ENCODE measurements at regions not wholly inside any gene's neighbourhood (a gene's known extent, or its start where the extent isn't known, plus 50 kb on each side); places are given as distances from the start of the nearest gene placed in this dataset.

GRCh38 chr2:172276961-172277360, 150.4 kb upstream of the ITGA6 start:
- Histone ChIP-seq H3K18ac (ENCODE audit: low read length) (no peak overlapping the region), H2BK12ac (ENCODE audit: low read length) (no peak overlapping the region), H3K23ac (ENCODE audit: low read depth, low read length, poor library complexity) (no peak overlapping the region), H3K4me1 (ENCODE audit: control insufficient read depth in 2 of 2, insufficient read depth in 1 of 2, low read depth in 1 of 2, low read length in 2 of 2) (peaks cover 3 to 9% of the 10 kb centered on the region in 2 donors), H2BK5ac (ENCODE audit: low read length) (no peak overlapping the region), H4K91ac (ENCODE audit: low read depth, low read length, poor library complexity) (no peak overlapping the region), H2AK5ac (ENCODE audit: low read depth, low read length) (no peak overlapping the region), H3K4me2 (ENCODE audit: insufficient read depth, low read length, poor library complexity, severe bottlenecking) (no peak overlapping the region), H2BK15ac (ENCODE audit: low read length) (no peak overlapping the region), H3K36me3 (replicated peaks in 1 of 2; ENCODE audit: control insufficient read depth in 2 of 2, insufficient read depth in 2 of 2, low read length in 2 of 2) (no peaks in the 10 kb centered on the region), H3K27me3 (ENCODE audit: control insufficient read depth in 3 of 3, insufficient read depth in 3 of 3, low read depth in 1 of 3, low read length in 3 of 3) (no peaks in the 10 kb centered on the region), H4K8ac (ENCODE audit: low read depth, low read length) (no peak overlapping the region), H3K4ac (ENCODE audit: low read length) (no peak overlapping the region), H2AFZ (ENCODE audit: low read length) (no peak overlapping the region), H3K4me3 (ENCODE audit: low read length in 2 of 2) (no peak overlapping the region), H3K14ac (ENCODE audit: low read length) (no peak overlapping the region), H3K27ac (replicated peaks; ENCODE audit: low read length) (no peak overlapping the region), H3K79me1 (ENCODE audit: low read depth, low read length) (no peaks in the 10 kb centered on the region), H3K9ac (ENCODE audit: low read depth, low read length, poor library complexity) (no peak overlapping the region), H3K9me3 (replicated peaks in 1 of 2; ENCODE audit: control insufficient read depth in 2 of 2, insufficient read depth in 1 of 2, low read depth in 1 of 2, low read length in 2 of 2) (peaks cover 2 to 14% of the 10 kb centered on the region in 2 donors), H2BK120ac (ENCODE audit: low read depth, low read length) (no peak overlapping the region)
- no peak for DNase-seq (ENCODE audit: low spot score)

- no peak overlapping the region for H3K9ac ChIP-seq (ENCODE audit: low read depth, low read length, poor library complexity)
- no peak overlapping the region for H3K27ac ChIP-seq (replicated peaks; ENCODE audit: low read length)
- WGBS, 2 donors (ENCODE audit: extremely low coverage in 2 of 2, insufficient read length in 2 of 2, insufficient replicate concordance in 1 of 2), result no CpG with 5 or more reads among the region's 6 CpGs
- H3K9me3 ChIP-seq (replicated peaks in 1 of 2; ENCODE audit: control insufficient read depth in 2 of 2, insufficient read depth in 1 of 2, low read depth in 1 of 2, low read length in 2 of 2), result peaks cover 2 to 11% of the 10 kb centered on the region in 2 donors
- H2AK5ac ChIP-seq (ENCODE audit: low read depth, low read length), result no peak overlapping the region
- no peak overlapping the region for H2AFZ ChIP-seq (ENCODE audit: low read length)
- no peak overlapping the region for H3K23ac ChIP-seq (ENCODE audit: low read depth, low read length, poor library complexity)
- no peak for DNase-seq (ENCODE audit: low spot score)
- H2BK5ac ChIP-seq (ENCODE audit: low read length), result no peak overlapping the region
- H3K4me3 ChIP-seq (ENCODE audit: low read length in 2 of 2), result no peak overlapping the region
- H2BK120ac ChIP-seq (ENCODE audit: low read depth, low read length), result no peak overlapping the region
- no peaks in the 10 kb centered on the region for H3K36me3 ChIP-seq (replicated peaks in 1 of 2; ENCODE audit: control insufficient read depth in 2 of 2, insufficient read depth in 2 of 2, low read length in 2 of 2)
- H2BK12ac ChIP-seq (ENCODE audit: low read length), result no peak overlapping the region
- H3K4ac ChIP-seq (ENCODE audit: low read length), result no peak overlapping the region
- H3K18ac ChIP-seq (ENCODE audit: low read length), result no peak overlapping the region
- peaks cover 3 to 12% of the 10 kb centered on the region in 2 donors for H3K4me1 ChIP-seq (ENCODE audit: control insufficient read depth in 2 of 2, insufficient read depth in 1 of 2, low read depth in 1 of 2, low read length in 2 of 2)
- H2BK15ac ChIP-seq (ENCODE audit: low read length), result no peak overlapping the region
- H3K14ac ChIP-seq (ENCODE audit: low read length), result no peak overlapping the region
- H4K8ac ChIP-seq (ENCODE audit: low read depth, low read length), result no peak overlapping the region
- H3K27me3 ChIP-seq (ENCODE audit: control insufficient read depth in 3 of 3, insufficient read depth in 3 of 3, low read depth in 1 of 3, low read length in 3 of 3), result no peaks in the 10 kb centered on the region
- H3K79me1 ChIP-seq (ENCODE audit: low read depth, low read length), result no peaks in the 10 kb centered on the region
- no peak overlapping the region for H3K4me2 ChIP-seq (ENCODE audit: insufficient read depth, low read length, poor library complexity, severe bottlenecking)
- no peak overlapping the region for H4K91ac ChIP-seq (ENCODE audit: low read depth, low read length, poor library complexity)
Observed at GRCh38 chr2:172278667-172279066, 148.7 kb upstream of the ITGA6 start.

GRCh38 chr2:172279214-172279613, 148.2 kb upstream of the ITGA6 start:
- Histone ChIP-seq H3K79me1 (ENCODE audit: low read depth, low read length) (no peaks in the 10 kb centered on the region), H3K4me1 (ENCODE audit: control insufficient read depth in 2 of 2, insufficient read depth in 1 of 2, low read depth in 1 of 2, low read length in 2 of 2) (peaks cover 7 to 11% of the 10 kb centered on the region in 2 donors)

GRCh38 chr2:172279813-172280212, 147.6 kb upstream of the ITGA6 start:
- no peaks in the 10 kb centered on the region for H3K79me1 ChIP-seq (ENCODE audit: low read depth, low read length)
- H2BK15ac ChIP-seq (ENCODE audit: low read length), result no peak overlapping the region
- no peaks in the 10 kb centered on the region for H3K36me3 ChIP-seq (replicated peaks in 1 of 2; ENCODE audit: control insufficient read depth in 2 of 2, insufficient read depth in 2 of 2, low read length in 2 of 2)
- no peak overlapping the region for H3K9ac ChIP-seq (ENCODE audit: low read depth, low read length, poor library complexity)
- H2BK120ac ChIP-seq (ENCODE audit: low read depth, low read length), result no peak overlapping the region
- no peak overlapping the region for H2BK12ac ChIP-seq (ENCODE audit: low read length)
- no peak overlapping the region for H3K4me2 ChIP-seq (ENCODE audit: insufficient read depth, low read length, poor library complexity, severe bottlenecking)
- H2BK5ac ChIP-seq (ENCODE audit: low read length), result no peak overlapping the region
- H2AK5ac ChIP-seq (ENCODE audit: low read depth, low read length), result no peak overlapping the region
- no peak overlapping the region for H3K23ac ChIP-seq (ENCODE audit: low read depth, low read length, poor library complexity)
- H3K4me3 ChIP-seq (ENCODE audit: low read length in 2 of 2), result no peak overlapping the region
- H4K91ac ChIP-seq (ENCODE audit: low read depth, low read length, poor library complexity), result no peak overlapping the region
- no peak overlapping the region for H4K8ac ChIP-seq (ENCODE audit: low read depth, low read length)
- no peaks in the 10 kb centered on the region for H3K27me3 ChIP-seq (ENCODE audit: control insufficient read depth in 3 of 3, insufficient read depth in 3 of 3, low read depth in 1 of 3, low read length in 3 of 3)
- H3K4ac ChIP-seq (ENCODE audit: low read length), result no peak overlapping the region
- DNase-seq (ENCODE audit: low spot score), result no peak
- H3K4me1 ChIP-seq (ENCODE audit: control insufficient read depth in 2 of 2, insufficient read depth in 1 of 2, low read depth in 1 of 2, low read length in 2 of 2), result peaks cover 13 to 17% of the 10 kb centered on the region in 2 donors
- no peak overlapping the region for H3K14ac ChIP-seq (ENCODE audit: low read length)
- peaks cover 2 to 11% of the 10 kb centered on the region in 2 donors for H3K9me3 ChIP-seq (replicated peaks in 1 of 2; ENCODE audit: control insufficient read depth in 2 of 2, insufficient read depth in 1 of 2, low read depth in 1 of 2, low read length in 2 of 2)
- no peak overlapping the region for H2AFZ ChIP-seq (ENCODE audit: low read length)
- no peak overlapping the region for H3K18ac ChIP-seq (ENCODE audit: low read length)
- H3K27ac ChIP-seq (replicated peaks; ENCODE audit: low read length), result no peak overlapping the region

More at GRCh38 chr2:172279214-172279613, 148.2 kb upstream of the ITGA6 start:
- H3K9me3 ChIP-seq (replicated peaks in 1 of 2; ENCODE audit: control insufficient read depth in 2 of 2, insufficient read depth in 1 of 2, low read depth in 1 of 2, low read length in 2 of 2), result peaks cover 2 to 11% of the 10 kb centered on the region in 2 donors
- H4K91ac ChIP-seq (ENCODE audit: low read depth, low read length, poor library complexity), result no peak overlapping the region
- no peaks in the 10 kb centered on the region for H3K36me3 ChIP-seq (replicated peaks in 1 of 2; ENCODE audit: control insufficient read depth in 2 of 2, insufficient read depth in 2 of 2, low read length in 2 of 2)
- no peak overlapping the region for H3K27ac ChIP-seq (replicated peaks; ENCODE audit: low read length)
- H3K23ac ChIP-seq (ENCODE audit: low read depth, low read length, poor library complexity), result no peak overlapping the region
- no peak overlapping the region for H3K9ac ChIP-seq (ENCODE audit: low read depth, low read length, poor library complexity)
- H2BK15ac ChIP-seq (ENCODE audit: low read length), result no peak overlapping the region
- H2BK5ac ChIP-seq (ENCODE audit: low read length), result no peak overlapping the region
- no peaks in the 10 kb centered on the region for H3K27me3 ChIP-seq (ENCODE audit: control insufficient read depth in 3 of 3, insufficient read depth in 3 of 3, low read depth in 1 of 3, low read length in 3 of 3)
- no peak overlapping the region for H3K4me3 ChIP-seq (ENCODE audit: low read length in 2 of 2)
- no peak overlapping the region for H3K4me2 ChIP-seq (ENCODE audit: insufficient read depth, low read length, poor library complexity, severe bottlenecking)
- H2AK5ac ChIP-seq (ENCODE audit: low read depth, low read length), result no peak overlapping the region
- H4K8ac ChIP-seq (ENCODE audit: low read depth, low read length), result no peak overlapping the region
- no peak overlapping the region for H3K18ac ChIP-seq (ENCODE audit: low read length)
- WGBS, 2 donors (ENCODE audit: extremely low coverage in 2 of 2, insufficient read length in 2 of 2, insufficient replicate concordance in 1 of 2), result no CpG with 5 or more reads among the region's 5 CpGs
- no peak overlapping the region for H2BK120ac ChIP-seq (ENCODE audit: low read depth, low read length)
- DNase-seq (ENCODE audit: low spot score), result no peak
- no peak overlapping the region for H3K4ac ChIP-seq (ENCODE audit: low read length)
- H2AFZ ChIP-seq (ENCODE audit: low read length), result no peak overlapping the region
- no peak overlapping the region for H3K14ac ChIP-seq (ENCODE audit: low read length)
- no peak overlapping the region for H2BK12ac ChIP-seq (ENCODE audit: low read length)
